H1 (cell line): ENCODE measurements at regions not wholly inside any gene's neighbourhood (a gene's known extent, or its start where the extent isn't known, plus 50 kb on each side); places are given as distances from the start of the nearest gene placed in this dataset.

Experiments used
- BCL11A ChIP-seq, 2 experiments: IDR thresholded peaks; one replicate each; pipeline ENCODE4 v1.6.1; 2011; ENCODE audit warnings: low read depth in 2 of 2, low read length in 2 of 2, mild to moderate bottlenecking in 2 of 2
- HDAC2 ChIP-seq, 2 experiments: fragments of 300-600 bp in 1 of 2; sonication (generic) in 1 of 2; IDR thresholded peaks; 2 replicates each; pipeline ENCODE4 v1.6.1; 2011 to 2012; ENCODE audit warnings: low read depth in 2 of 2, low read length in 2 of 2, mild to moderate bottlenecking in 2 of 2, moderate library complexity in 2 of 2, borderline replicate concordance in 1 of 2, inconsistent platforms in 1 of 2
- KDM5A ChIP-seq: fragments of 200-600 bp; IDR thresholded peaks from 2 replicates; pipeline ENCODE4 v1.7.1; 2012; ENCODE audit warnings: mild to moderate bottlenecking, low read length, inconsistent platforms, mixed read lengths
- POLR2AphosphoS5 ChIP-seq: IDR thresholded peaks from 2 replicates; pipeline ENCODE4 v1.6.1; 2011; ENCODE audit warnings: low read depth, low read length
- RBBP5 ChIP-seq: IDR thresholded peaks from 2 replicates; pipeline ENCODE4 v1.7.1; 2012; ENCODE audit warnings: low read depth, mild to moderate bottlenecking, inconsistent platforms, low read length, moderate library complexity, borderline replicate concordance
- TAF7 ChIP-seq: optimal IDR thresholded peaks from 2 replicates; pipeline ENCODE3; 2011; ENCODE audit warnings: low read depth, mild to moderate bottlenecking, inconsistent platforms, low read length, moderate library complexity, borderline replicate concordance
- TEAD4 ChIP-seq: IDR thresholded peaks from 2 replicates; pipeline ENCODE4 v1.6.1; 2012; ENCODE audit warnings: low read depth, low read length, inconsistent platforms, mixed read lengths
- YY1 ChIP-seq: IDR thresholded peaks from 2 replicates; pipeline ENCODE4 v1.6.1; 2011; ENCODE audit warnings: low read depth, mild to moderate bottlenecking, low read length
- TF ChIP-seq, protein P1 (sequence below): fragments of 300-600 bp; sonication (generic); IDR thresholded peaks from 2 replicates; pipeline ENCODE4 v1.7.1; 2012; ENCODE audit warnings: low read length, moderate library complexity, mild to moderate bottlenecking, inconsistent platforms; ENCODE audit not compliant: insufficient replicate concordance
- TF ChIP-seq, protein P2 (sequence below): IDR thresholded peaks from 2 replicates; pipeline ENCODE4 v1.6.1; 2011; ENCODE audit warnings: low read depth, mild to moderate bottlenecking, low read length; ENCODE audit not compliant: insufficient read depth
- TF ChIP-seq, protein P3 (sequence below): IDR thresholded peaks from 2 replicates; pipeline ENCODE4 v1.6.1; 2011; ENCODE audit warnings: low read length, improper control_type of control experiment

- TF ChIP-seq, protein P1, sequence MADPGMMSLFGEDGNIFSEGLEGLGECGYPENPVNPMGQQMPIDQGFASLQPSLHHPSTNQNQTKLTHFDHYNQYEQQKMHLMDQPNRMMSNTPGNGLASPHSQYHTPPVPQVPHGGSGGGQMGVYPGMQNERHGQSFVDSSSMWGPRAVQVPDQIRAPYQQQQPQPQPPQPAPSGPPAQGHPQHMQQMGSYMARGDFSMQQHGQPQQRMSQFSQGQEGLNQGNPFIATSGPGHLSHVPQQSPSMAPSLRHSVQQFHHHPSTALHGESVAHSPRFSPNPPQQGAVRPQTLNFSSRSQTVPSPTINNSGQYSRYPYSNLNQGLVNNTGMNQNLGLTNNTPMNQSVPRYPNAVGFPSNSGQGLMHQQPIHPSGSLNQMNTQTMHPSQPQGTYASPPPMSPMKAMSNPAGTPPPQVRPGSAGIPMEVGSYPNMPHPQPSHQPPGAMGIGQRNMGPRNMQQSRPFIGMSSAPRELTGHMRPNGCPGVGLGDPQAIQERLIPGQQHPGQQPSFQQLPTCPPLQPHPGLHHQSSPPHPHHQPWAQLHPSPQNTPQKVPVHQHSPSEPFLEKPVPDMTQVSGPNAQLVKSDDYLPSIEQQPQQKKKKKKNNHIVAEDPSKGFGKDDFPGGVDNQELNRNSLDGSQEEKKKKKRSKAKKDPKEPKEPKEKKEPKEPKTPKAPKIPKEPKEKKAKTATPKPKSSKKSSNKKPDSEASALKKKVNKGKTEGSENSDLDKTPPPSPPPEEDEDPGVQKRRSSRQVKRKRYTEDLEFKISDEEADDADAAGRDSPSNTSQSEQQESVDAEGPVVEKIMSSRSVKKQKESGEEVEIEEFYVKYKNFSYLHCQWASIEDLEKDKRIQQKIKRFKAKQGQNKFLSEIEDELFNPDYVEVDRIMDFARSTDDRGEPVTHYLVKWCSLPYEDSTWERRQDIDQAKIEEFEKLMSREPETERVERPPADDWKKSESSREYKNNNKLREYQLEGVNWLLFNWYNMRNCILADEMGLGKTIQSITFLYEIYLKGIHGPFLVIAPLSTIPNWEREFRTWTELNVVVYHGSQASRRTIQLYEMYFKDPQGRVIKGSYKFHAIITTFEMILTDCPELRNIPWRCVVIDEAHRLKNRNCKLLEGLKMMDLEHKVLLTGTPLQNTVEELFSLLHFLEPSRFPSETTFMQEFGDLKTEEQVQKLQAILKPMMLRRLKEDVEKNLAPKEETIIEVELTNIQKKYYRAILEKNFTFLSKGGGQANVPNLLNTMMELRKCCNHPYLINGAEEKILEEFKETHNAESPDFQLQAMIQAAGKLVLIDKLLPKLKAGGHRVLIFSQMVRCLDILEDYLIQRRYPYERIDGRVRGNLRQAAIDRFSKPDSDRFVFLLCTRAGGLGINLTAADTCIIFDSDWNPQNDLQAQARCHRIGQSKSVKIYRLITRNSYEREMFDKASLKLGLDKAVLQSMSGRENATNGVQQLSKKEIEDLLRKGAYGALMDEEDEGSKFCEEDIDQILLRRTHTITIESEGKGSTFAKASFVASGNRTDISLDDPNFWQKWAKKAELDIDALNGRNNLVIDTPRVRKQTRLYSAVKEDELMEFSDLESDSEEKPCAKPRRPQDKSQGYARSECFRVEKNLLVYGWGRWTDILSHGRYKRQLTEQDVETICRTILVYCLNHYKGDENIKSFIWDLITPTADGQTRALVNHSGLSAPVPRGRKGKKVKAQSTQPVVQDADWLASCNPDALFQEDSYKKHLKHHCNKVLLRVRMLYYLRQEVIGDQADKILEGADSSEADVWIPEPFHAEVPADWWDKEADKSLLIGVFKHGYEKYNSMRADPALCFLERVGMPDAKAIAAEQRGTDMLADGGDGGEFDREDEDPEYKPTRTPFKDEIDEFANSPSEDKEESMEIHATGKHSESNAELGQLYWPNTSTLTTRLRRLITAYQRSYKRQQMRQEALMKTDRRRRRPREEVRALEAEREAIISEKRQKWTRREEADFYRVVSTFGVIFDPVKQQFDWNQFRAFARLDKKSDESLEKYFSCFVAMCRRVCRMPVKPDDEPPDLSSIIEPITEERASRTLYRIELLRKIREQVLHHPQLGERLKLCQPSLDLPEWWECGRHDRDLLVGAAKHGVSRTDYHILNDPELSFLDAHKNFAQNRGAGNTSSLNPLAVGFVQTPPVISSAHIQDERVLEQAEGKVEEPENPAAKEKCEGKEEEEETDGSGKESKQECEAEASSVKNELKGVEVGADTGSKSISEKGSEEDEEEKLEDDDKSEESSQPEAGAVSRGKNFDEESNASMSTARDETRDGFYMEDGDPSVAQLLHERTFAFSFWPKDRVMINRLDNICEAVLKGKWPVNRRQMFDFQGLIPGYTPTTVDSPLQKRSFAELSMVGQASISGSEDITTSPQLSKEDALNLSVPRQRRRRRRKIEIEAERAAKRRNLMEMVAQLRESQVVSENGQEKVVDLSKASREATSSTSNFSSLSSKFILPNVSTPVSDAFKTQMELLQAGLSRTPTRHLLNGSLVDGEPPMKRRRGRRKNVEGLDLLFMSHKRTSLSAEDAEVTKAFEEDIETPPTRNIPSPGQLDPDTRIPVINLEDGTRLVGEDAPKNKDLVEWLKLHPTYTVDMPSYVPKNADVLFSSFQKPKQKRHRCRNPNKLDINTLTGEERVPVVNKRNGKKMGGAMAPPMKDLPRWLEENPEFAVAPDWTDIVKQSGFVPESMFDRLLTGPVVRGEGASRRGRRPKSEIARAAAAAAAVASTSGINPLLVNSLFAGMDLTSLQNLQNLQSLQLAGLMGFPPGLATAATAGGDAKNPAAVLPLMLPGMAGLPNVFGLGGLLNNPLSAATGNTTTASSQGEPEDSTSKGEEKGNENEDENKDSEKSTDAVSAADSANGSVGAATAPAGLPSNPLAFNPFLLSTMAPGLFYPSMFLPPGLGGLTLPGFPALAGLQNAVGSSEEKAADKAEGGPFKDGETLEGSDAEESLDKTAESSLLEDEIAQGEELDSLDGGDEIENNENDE = no peak
- no peak for TF ChIP-seq KDM5A
- no peak for TF ChIP-seq YY1
- TF ChIP-seq TAF7 = no peak
- no peak for TF ChIP-seq HDAC2 (IDR thresholded peaks at IDR 0.05; ENCODE audit: borderline replicate concordance in 1 of 2, low read depth in 2 of 2, low read length in 2 of 2)
- TF ChIP-seq RBBP5 = no peak
- TF ChIP-seq BCL11A (IDR thresholded peaks at IDR 0.05; ENCODE audit: low read depth in 2 of 2, low read length in 2 of 2) = no peak
- TF ChIP-seq, protein P2, sequence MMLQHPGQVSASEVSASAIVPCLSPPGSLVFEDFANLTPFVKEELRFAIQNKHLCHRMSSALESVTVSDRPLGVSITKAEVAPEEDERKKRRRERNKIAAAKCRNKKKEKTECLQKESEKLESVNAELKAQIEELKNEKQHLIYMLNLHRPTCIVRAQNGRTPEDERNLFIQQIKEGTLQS = no peak
- TF ChIP-seq TEAD4 = no peak
- TF ChIP-seq POLR2AphosphoS5 = no peak
- TF ChIP-seq, protein P3, sequence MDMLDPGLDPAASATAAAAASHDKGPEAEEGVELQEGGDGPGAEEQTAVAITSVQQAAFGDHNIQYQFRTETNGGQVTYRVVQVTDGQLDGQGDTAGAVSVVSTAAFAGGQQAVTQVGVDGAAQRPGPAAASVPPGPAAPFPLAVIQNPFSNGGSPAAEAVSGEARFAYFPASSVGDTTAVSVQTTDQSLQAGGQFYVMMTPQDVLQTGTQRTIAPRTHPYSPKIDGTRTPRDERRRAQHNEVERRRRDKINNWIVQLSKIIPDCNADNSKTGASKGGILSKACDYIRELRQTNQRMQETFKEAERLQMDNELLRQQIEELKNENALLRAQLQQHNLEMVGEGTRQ = no peak
Measured at GRCh38 chr2:129274038-129274415, 705.4 kb upstream of the RAB6C start (continued).
